NCI-H2171 treated with DMSO at 0.1 percent for 48 hours (cell line): ENCODE measurements at regions not wholly inside any gene's neighbourhood (a gene's known extent, or its start where the extent isn't known, plus 50 kb on each side); places are given as distances from the start of the nearest gene placed in this dataset.
"Not testable (repeated sequence)": the region's sequence is repeated elsewhere in the genome, so short reads cannot be mapped to it uniquely, and the experiment has no call there.

Experiments
- DNase-seq: peaks from one replicate; lab custom pipeline; 2025; lab: John Stamatoyannopoulos, UW

GRCh38 chr5:34447424-34447823 is 208.7 kb upstream of the RAI14 start:
- DNase-seq: no peak

GRCh38 chr5:34449639-34450038 is 206.5 kb upstream of the RAI14 start:
- DNase-seq: no peak

GRCh38 chr5:34450338-34450737 is 205.8 kb upstream of the RAI14 start:
- DNase-seq: no peak

- no peak for DNase-seq
Measured at GRCh38 chr5:34452170-34452828, 203.8 kb upstream of the RAI14 start.

GRCh38 chr5:34455098-34455497 is 201.0 kb upstream of the RAI14 start:
- no peak for DNase-seq

- DNase-seq: no peak
Measured at GRCh38 chr5:34459908-34460307, 196.2 kb upstream of the RAI14 start.

GRCh38 chr5:34460496-34460895 is 195.6 kb upstream of the RAI14 start:
- no peak for DNase-seq

GRCh38 chr5:34464829-34465228 is 191.3 kb upstream of the RAI14 start:
- no peak for DNase-seq

- DNase-seq: peak; percentile 63
Measured at GRCh38 chr5:34465301-34465700, 190.8 kb upstream of the RAI14 start.

GRCh38 chr5:34466519-34467388 is 189.4 kb upstream of the RAI14 start:
- DNase-seq: not testable (repeated sequence)

- no peak for DNase-seq
Measured at GRCh38 chr5:34467436-34467835, 188.7 kb upstream of the RAI14 start.

GRCh38 chr5:34467984-34468383 is 188.1 kb upstream of the RAI14 start:
- not testable (repeated sequence) for DNase-seq

- DNase-seq: no peak
Measured at GRCh38 chr5:34469971-34470370, 186.2 kb upstream of the RAI14 start.

- DNase-seq: peak; percentile 72
Measured at GRCh38 chr5:34474573-34475021, 181.5 kb upstream of the RAI14 start.

- DNase-seq: no peak
Measured at GRCh38 chr5:34475249-34475966, 180.7 kb upstream of the RAI14 start.

GRCh38 chr5:34476941-34477565 is 179.1 kb upstream of the RAI14 start:
- no peak for DNase-seq

GRCh38 chr5:34480810-34481528 is 175.2 kb upstream of the RAI14 start:
- no peak for DNase-seq

GRCh38 chr5:34483442-34484033 is 172.6 kb upstream of the RAI14 start:
- no peak for DNase-seq

- no peak for DNase-seq
Measured at GRCh38 chr5:34484216-34484920, 171.8 kb upstream of the RAI14 start.

GRCh38 chr5:34485768-34486030 is 170.4 kb upstream of the RAI14 start:
- DNase-seq: no peak
